ENCODE measurements at regions not wholly inside any gene's neighbourhood (a gene's known extent, or its start where the extent isn't known, plus 50 kb on each side); places are given as distances from the start of the nearest gene placed in this dataset.

GRCh38 chr15:94734460-94734859 is 503.1 kb downstream of the MCTP2 start (continued):
- TF ChIP-seq USF2 (IDR thresholded peaks at IDR 0.05; ENCODE audit: low read length), result no peak
- no peak for TF ChIP-seq NRF1 (IDR thresholded peaks at IDR 0.05; ENCODE audit: low read depth, low read length)
- TF ChIP-seq SP2 (IDR thresholded peaks at IDR 0.05; ENCODE audit: low read length), result no peak
- TF ChIP-seq MAX (IDR thresholded peaks at IDR 0.05), result no peak
- TF ChIP-seq EZH2 (IDR thresholded peaks at IDR 0.05; ENCODE audit: low read depth, low read length, severe bottlenecking), result no peak

Measured in H1 (cell line).